PC-3 (cell line): ENCODE measurements at regions not wholly inside any gene's neighbourhood (a gene's known extent, or its start where the extent isn't known, plus 50 kb on each side); places are given as distances from the start of the nearest gene placed in this dataset.

Source experiments
- ATAC-seq: fragments of 200-7000 bp; cut with Tn5 transposase; 2 replicates; pipeline ENCODE4 v1.9.1; 2020; ENCODE audit warnings: mild to moderate bottlenecking, moderate library complexity
- BruUV-seq: library from RNA; stranded (reverse); fragments of 400-500 nt; replicated peaks from 2 replicates; lab custom pipeline; 2021; lab: Mats Ljungman, UMichigan
- CTCF ChIA-PET: fragments of 300-600 bp; sonication (Branson Sonifier 250); formaldehyde crosslinking; loops from one replicate; lab custom pipeline; 2022; ENCODE audit warnings: antibody characterized with exemption; lab: Charles Lee
- POLR2A ChIA-PET: fragments of 300-600 bp; sonication (Branson Sonifier 250); formaldehyde crosslinking; loops from one replicate; lab custom pipeline; 2022; ENCODE audit warnings: antibody characterized with exemption; ENCODE audit not compliant: unreplicated experiment; lab: Charles Lee
- DNase-seq: peaks from one replicate; pipeline ENCODE4 v3.0.0-alpha.2; 2015
- H2AFZ ChIP-seq: fragments of 300-600 bp; sonication (generic); 2 replicates; pipeline ENCODE4 v1.6.0; 2016; ENCODE audit warnings: antibody characterized with exemption, low read length
- H3F3A ChIP-seq: fragments of 300-600 bp; sonication (generic); one replicate; pipeline ENCODE4 v1.6.0; 2017; ENCODE audit warnings: antibody characterized with exemption, low read length, control low read depth, mild to moderate bottlenecking; ENCODE audit not compliant: unreplicated experiment
- H3K27ac ChIP-seq: fragments of 300-600 bp; sonication (generic); 2 replicates; pipeline ENCODE4 v1.5.1; 2016; ENCODE audit warnings: mild to moderate bottlenecking, low read length
- H3K27me3 ChIP-seq: fragments of 300-600 bp; sonication (generic); 2 replicates; pipeline ENCODE4 v1.6.1; 2016; ENCODE audit warnings: low read length, mixed read lengths
- H3K36me3 ChIP-seq: fragments of 300-600 bp; sonication (generic); 2 replicates; pipeline ENCODE4 v1.6.1; 2016; ENCODE audit warnings: low read depth, mixed run types, low read length, mixed read lengths
- H3K4me1 ChIP-seq: fragments of 300-600 bp; sonication (generic); 2 replicates; pipeline ENCODE4 v1.5.1; 2016; ENCODE audit warnings: low read length; ENCODE audit not compliant: insufficient read depth
- H3K4me2 ChIP-seq: fragments of 300-600 bp; sonication (generic); 2 replicates; pipeline ENCODE4 v1.6.0; 2016; ENCODE audit warnings: low read length
- H3K4me3 ChIP-seq: fragments of 300-600 bp; sonication (generic); 2 replicates; pipeline ENCODE4 v1.5.1; 2016; ENCODE audit warnings: mild to moderate bottlenecking, low read length, mixed read lengths
- H3K79me2 ChIP-seq: fragments of 300-600 bp; sonication (generic); 2 replicates; pipeline ENCODE4 v1.6.1; 2017; ENCODE audit warnings: low read length, mixed read lengths
- H3K9ac ChIP-seq: fragments of 300-600 bp; sonication (generic); 2 replicates; pipeline ENCODE4 v1.6.0; 2016; ENCODE audit warnings: mild to moderate bottlenecking, low read length
- H3K9me2 ChIP-seq: fragments of 300-600 bp; sonication (generic); replicated peaks from 2 replicates; pipeline ENCODE4 v1.6.1; 2016; ENCODE audit warnings: mixed run types, low read length, mixed read lengths
- H3K9me3 ChIP-seq: fragments of 300-600 bp; sonication (generic); 2 replicates; pipeline ENCODE4 v1.6.1; 2016; ENCODE audit warnings: low read length, mixed read lengths
- H4K20me1 ChIP-seq: fragments of 300-600 bp; sonication (generic); 2 replicates; pipeline ENCODE4 v1.6.1; 2016; ENCODE audit warnings: low read length, mixed read lengths
- EZH2 ChIP-seq: fragments of 300-600 bp; sonication (generic); IDR thresholded peaks from one replicate; pipeline ENCODE4 v1.6.1; 2017; ENCODE audit warnings: antibody characterized with exemption, mild to moderate bottlenecking, low read length; ENCODE audit not compliant: unreplicated experiment
- EZH2phosphoT487 ChIP-seq: fragments of 300-600 bp; sonication (generic); IDR thresholded peaks from 2 replicates; pipeline ENCODE4 v1.6.1; 2018; ENCODE audit warnings: mild to moderate bottlenecking, antibody characterized with exemption, low read length, borderline replicate concordance
- intact Hi-C: fragments of 100-400 bp; cut with micrococcal nuclease; formaldehyde crosslinking; loops from 2 replicates; pipeline ENCODE4 v1.9.0; 2023
- TF ChIP-seq, protein P1 (sequence below): fragments of 300-600 bp; sonication (generic); conservative IDR thresholded peaks from 2 replicates; pipeline ENCODE4 v1.5.1; 2017; ENCODE audit warnings: antibody characterized with exemption, low read depth, mild to moderate bottlenecking, low read length

DNA sequence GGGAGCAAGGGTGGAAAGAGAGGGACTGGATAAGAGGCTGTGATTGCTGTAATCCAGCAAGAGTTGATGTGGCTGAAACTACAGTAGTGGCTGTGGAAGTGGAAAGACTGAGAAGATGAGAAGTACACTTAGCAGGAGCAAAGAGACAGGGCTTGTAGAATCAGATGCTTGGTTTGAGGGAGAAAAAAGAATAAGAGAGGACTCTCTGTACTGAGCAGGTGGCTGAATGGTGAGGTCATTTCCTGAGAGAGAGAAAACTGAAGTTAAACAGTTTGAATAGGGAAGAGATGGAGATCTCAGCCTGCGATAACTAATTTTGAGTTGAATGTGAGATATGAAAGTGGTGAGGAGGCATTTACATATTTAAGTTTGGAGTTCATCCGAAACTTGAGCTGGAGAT, 95.8 kb upstream of the SLC25A36 start:
- no peaks in the 10 kb centered on the region for H3K9me2 ChIP-seq
- H3K9me3 ChIP-seq: no peaks in the 10 kb centered on the region
- H3K36me3 ChIP-seq: no peaks in the 10 kb centered on the region
- H3K4me1 ChIP-seq: no peaks in the 10 kb centered on the region
- H3K27ac ChIP-seq: no peak overlapping the region
- DNase-seq (no peak), ATAC-seq (no peak)
- no peaks in the 10 kb centered on the region for H4K20me1 ChIP-seq
- H3K4me3 ChIP-seq: no peak overlapping the region
- intact Hi-C loops: no loop called here
- CTCF ChIA-PET: no interaction called here
- no peak overlapping the region for H3K9ac ChIP-seq
- H3K27me3 ChIP-seq: no peaks in the 10 kb centered on the region
- no peak overlapping the region for H3K4me2 ChIP-seq
- no peak for TF ChIP-seq EZH2phosphoT487
- TF ChIP-seq, protein P1, sequence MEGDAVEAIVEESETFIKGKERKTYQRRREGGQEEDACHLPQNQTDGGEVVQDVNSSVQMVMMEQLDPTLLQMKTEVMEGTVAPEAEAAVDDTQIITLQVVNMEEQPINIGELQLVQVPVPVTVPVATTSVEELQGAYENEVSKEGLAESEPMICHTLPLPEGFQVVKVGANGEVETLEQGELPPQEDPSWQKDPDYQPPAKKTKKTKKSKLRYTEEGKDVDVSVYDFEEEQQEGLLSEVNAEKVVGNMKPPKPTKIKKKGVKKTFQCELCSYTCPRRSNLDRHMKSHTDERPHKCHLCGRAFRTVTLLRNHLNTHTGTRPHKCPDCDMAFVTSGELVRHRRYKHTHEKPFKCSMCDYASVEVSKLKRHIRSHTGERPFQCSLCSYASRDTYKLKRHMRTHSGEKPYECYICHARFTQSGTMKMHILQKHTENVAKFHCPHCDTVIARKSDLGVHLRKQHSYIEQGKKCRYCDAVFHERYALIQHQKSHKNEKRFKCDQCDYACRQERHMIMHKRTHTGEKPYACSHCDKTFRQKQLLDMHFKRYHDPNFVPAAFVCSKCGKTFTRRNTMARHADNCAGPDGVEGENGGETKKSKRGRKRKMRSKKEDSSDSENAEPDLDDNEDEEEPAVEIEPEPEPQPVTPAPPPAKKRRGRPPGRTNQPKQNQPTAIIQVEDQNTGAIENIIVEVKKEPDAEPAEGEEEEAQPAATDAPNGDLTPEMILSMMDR: no peak
- no peak for TF ChIP-seq EZH2
- H3K79me2 ChIP-seq: no peaks in the 10 kb centered on the region
- no peaks in the 10 kb centered on the region for H3F3A ChIP-seq
- POLR2A ChIA-PET: no interaction called here
- no TSS peak for BruUV-seq
- no peak overlapping the region for H2AFZ ChIP-seq

DNA sequence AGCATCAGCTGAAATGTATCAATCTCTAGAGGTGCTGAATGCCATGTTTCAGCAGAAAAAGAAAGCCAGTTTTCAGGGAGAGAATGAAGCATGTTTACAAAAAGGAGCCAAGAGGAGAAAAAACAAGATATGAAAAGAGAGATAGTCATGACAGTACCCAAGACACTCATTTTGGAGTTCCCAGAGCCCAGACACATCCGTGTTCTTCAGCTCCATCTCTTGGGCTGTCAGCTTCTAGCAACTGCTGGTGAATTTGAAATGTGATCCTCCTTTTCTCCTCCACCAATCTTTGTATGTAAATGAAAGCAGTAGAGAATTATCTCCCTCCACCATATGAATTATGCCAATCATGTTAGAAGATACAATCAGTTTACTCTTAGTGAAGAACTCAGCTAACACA, 93.0 kb upstream of the SLC25A36 start:
- H3K79me2 ChIP-seq: no peaks in the 10 kb centered on the region

More for the DNA sequence above, 93.0 kb upstream of the SLC25A36 start:
- Histone ChIP-seq H3K4me2 (no peak overlapping the region), H2AFZ (no peak overlapping the region), H3K9ac (no peak overlapping the region), H3K36me3 (no peaks in the 10 kb centered on the region), H3K9me2 (no peaks in the 10 kb centered on the region), H3K9me3 (no peaks in the 10 kb centered on the region), H3K27ac (no peak overlapping the region), H3K4me1 (no peaks in the 10 kb centered on the region), H3K27me3 (no peaks in the 10 kb centered on the region), H3F3A (no peaks in the 10 kb centered on the region), H4K20me1 (no peaks in the 10 kb centered on the region), H3K4me3 (no peak overlapping the region)
- no peak for DNase-seq
- intact Hi-C loops: no loop called here
- no peak for ATAC-seq
- ChIA-PET POLR2A (no interaction called here), CTCF (interaction anchor here (0.6 kb wide), 1 partner anchor 720 kb away, joined by 3 read pairs; no protein-coding TSS in a partner anchor)
- BruUV-seq: no TSS peak
- TF ChIP-seq, protein P1: no peak
- TF ChIP-seq EZH2 (no peak), EZH2phosphoT487 (no peak)
